ENCODE measurements at regions not wholly inside any gene's neighbourhood (a gene's known extent, or its start where the extent isn't known, plus 50 kb on each side); places are given as distances from the start of the nearest gene placed in this dataset.

DNA sequence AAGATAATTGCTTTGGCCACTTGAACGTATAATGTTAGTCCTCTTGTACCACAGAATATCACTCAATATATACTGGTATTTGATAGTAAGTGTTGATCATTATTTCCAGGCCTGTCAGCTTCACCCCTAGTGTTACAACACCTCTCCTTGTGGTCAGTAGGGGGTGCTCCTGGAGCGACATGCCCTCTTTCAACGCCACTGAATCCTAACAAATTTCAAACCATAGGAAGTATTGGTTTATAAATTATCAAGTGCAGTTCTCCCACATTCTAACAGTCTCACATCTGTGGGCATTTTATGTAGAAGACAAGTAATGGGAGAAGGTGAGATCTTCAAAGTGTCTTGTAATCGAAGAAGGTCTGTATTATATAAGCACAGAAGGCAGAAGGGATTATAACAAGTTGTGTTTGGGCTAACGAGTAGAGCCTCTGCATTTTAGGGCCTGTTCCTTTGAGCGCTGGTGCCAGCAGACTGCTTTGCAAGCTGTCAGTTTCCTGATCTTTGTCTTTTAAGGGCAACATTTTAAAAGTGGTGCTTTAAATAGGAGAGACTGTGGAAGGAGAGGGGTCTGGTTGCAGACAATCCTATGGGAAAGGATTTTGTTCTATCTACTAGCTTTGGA lies 57.1 kb upstream of the CEP162 start:
- peak; percentile 8 for DNase-seq (ENCODE audit: low read depth)
- peak; percentile 54 for TF ChIP-seq CTCF (IDR thresholded peaks at IDR 0.05; ENCODE audit: insufficient read depth, low read depth, low read length)
- H3K4me3 ChIP-seq (ENCODE audit: low read depth, low read length) = no peak overlapping the region

DNA sequence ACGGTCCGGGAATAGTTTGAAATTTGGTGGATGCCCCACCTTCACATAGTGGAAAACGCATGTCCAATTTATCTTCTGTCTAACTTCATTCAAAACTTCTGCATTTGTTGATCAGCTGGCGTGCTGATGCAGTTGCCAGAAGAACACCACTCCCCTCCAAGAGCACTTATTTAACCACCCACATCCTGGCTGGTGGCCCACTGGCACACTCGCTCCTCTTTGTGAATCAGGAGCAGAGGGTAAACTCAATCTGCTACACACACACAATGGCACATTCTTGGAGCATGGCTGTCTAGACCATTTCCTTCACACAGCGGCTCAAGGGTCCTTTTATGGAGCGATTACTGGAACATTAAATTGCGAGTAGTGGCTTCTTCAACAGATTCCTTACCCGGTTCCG lies 55.1 kb upstream of the CEP162 start:
- no peak overlapping the region for H3K4me3 ChIP-seq (ENCODE audit: low read depth, low read length)
- DNase-seq (ENCODE audit: low read depth) = no peak
- TF ChIP-seq CTCF (IDR thresholded peaks at IDR 0.05; ENCODE audit: insufficient read depth, low read depth, low read length) = no peak

DNA sequence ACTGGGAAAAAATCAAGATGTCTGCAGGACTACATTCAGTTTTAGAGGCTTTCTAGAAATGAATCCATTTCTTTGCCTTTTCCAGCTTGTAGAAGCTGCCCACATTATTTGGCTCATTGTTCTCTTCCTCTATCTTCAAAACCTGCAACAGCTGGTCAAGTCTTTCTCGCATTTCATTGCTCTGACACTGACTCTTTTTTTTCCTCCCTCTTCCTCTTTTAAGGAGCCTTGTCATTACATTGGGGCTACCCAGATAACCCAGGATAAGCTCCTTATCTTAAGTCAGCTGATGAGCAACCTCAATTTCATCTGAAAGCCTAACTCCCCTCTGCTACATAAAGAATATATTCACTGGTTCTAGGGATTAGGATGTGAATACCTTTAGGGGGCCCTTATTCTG lies 53.2 kb upstream of the CEP162 start:
- H3K4me3 ChIP-seq (ENCODE audit: low read depth, low read length) = no peak overlapping the region
- DNase-seq (ENCODE audit: low read depth) = no peak
- no peak for TF ChIP-seq CTCF (IDR thresholded peaks at IDR 0.05; ENCODE audit: insufficient read depth, low read depth, low read length)

DNA sequence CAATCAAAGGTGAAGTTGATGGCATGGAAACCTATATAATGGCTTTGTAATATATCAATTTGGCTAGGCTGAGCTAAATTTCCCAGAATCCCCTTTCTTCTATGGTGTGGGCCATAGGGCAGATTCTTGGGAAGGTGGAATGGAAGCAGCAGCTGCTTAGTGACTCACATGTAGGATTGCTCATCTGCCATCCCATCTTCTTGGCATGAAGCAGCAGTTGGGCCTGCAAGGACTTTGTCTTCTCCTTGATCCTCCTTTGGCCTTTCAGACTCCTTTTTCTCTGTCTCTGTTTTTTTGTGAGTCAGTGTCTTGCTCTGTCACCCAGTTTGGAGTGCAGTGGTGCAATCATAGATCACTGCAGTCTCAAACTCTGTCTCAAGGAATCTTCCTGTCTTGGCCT lies 52.6 kb upstream of the CEP162 start:
- no peak overlapping the region for H3K4me3 ChIP-seq (ENCODE audit: low read depth, low read length)
- TF ChIP-seq CTCF (IDR thresholded peaks at IDR 0.05; ENCODE audit: insufficient read depth, low read depth, low read length) = no peak
- no peak for DNase-seq (ENCODE audit: low read depth)

- H3K4me3 ChIP-seq (ENCODE audit: low read depth, low read length) = no peak overlapping the region
- DNase-seq (ENCODE audit: low read depth) = no peak
- TF ChIP-seq CTCF (IDR thresholded peaks at IDR 0.05; ENCODE audit: insufficient read depth, low read depth, low read length) = no peak
Measured at GRCh38 chr6:84278321-84278998, 51.0 kb upstream of the CEP162 start.
